HEK293 (cell line): ENCODE measurements at regions not wholly inside any gene's neighbourhood (a gene's known extent, or its start where the extent isn't known, plus 50 kb on each side); places are given as distances from the start of the nearest gene placed in this dataset.
A peak's percentile ranks its signal among the peaks of the same experiment; 100 is the strongest.

Experiments
- CTCF ChIA-PET: fragments of 350-600 bp; formaldehyde crosslinking; extraction: SDS; loops from one replicate; lab custom pipeline; 2021; ENCODE audit warnings: antibody characterized with exemption; lab: Yijun Ruan, JAX
- POLR2A ChIA-PET: fragments of 300-600 bp; formaldehyde crosslinking; extraction: SDS; loops from one replicate; lab custom pipeline; 2020; ENCODE audit warnings: antibody characterized with exemption, inconsistent platforms; lab: Yijun Ruan, JAX
- H3K27ac ChIP-seq: fragments of 200-500 bp; sonication (Bioruptor generic); 2 replicates; pipeline ENCODE4 v1.5.1; 2014; ENCODE audit warnings: low read depth, low read length, control low read depth, inconsistent platforms; ENCODE audit errors: extremely low read depth
- H3K36me3 ChIP-seq, 2 experiments: fragments of 200-500 bp in 1 of 2; sonication (Bioruptor generic) in 1 of 2; 1 replicate in 1 of 2; 2 replicates in 1 of 2; pipeline ENCODE4 v1.5.1; 2014 to 2017; ENCODE audit warnings: inconsistent platforms in 2 of 2, low read length in 2 of 2; ENCODE audit not compliant: control insufficient read depth in 2 of 2, insufficient read depth in 1 of 2
- H3K4me1 ChIP-seq: fragments of 200-500 bp; sonication (Bioruptor generic); 2 replicates; pipeline ENCODE4 v1.5.1; 2014; ENCODE audit warnings: mild to moderate bottlenecking, low read length, inconsistent platforms; ENCODE audit not compliant: control insufficient read depth, insufficient read depth
- H3K4me3 ChIP-seq: 2 replicates; pipeline ENCODE4 v1.5.1; 2011; ENCODE audit warnings: low read depth, mild to moderate bottlenecking, control low read depth, low read length, moderate library complexity
- H3K9me3 ChIP-seq: fragments of 200-500 bp; sonication (Bioruptor generic); 2 replicates; pipeline ENCODE4 v1.5.1; 2014; ENCODE audit warnings: low read depth, low read length, inconsistent platforms; ENCODE audit not compliant: control insufficient read depth, insufficient read depth
- ATF2 ChIP-seq: fragments of 450-650 bp; formaldehyde crosslinking; IDR thresholded peaks from 2 replicates; pipeline ENCODE4 v1.5.1; 2016; ENCODE audit warnings: missing biosample characterization, missing genetic modification characterization, low read depth
- KLF1 ChIP-seq: fragments of 450-650 bp; formaldehyde crosslinking; IDR thresholded peaks from 2 replicates; pipeline ENCODE4 v1.5.1; 2016; ENCODE audit warnings: missing biosample characterization, missing genetic modification characterization
- KLF16 ChIP-seq: fragments of 450-650 bp; formaldehyde crosslinking; IDR thresholded peaks from 2 replicates; pipeline ENCODE4 v1.5.1; 2017; ENCODE audit warnings: missing biosample characterization, missing genetic modification characterization
- KLF8 ChIP-seq: fragments of 450-650 bp; formaldehyde crosslinking; IDR thresholded peaks from 2 replicates; pipeline ENCODE4 v1.5.1; 2016; ENCODE audit warnings: missing biosample characterization, missing genetic modification characterization
- PRDM1 ChIP-seq: fragments of 450-650 bp; formaldehyde crosslinking; IDR thresholded peaks from 2 replicates; pipeline ENCODE4; 2016; ENCODE audit warnings: missing biosample characterization, missing genetic modification characterization
- SCRT1 ChIP-seq: fragments of 450-650 bp; formaldehyde crosslinking; IDR thresholded peaks from 2 replicates; pipeline ENCODE4 v1.5.1; 2016; ENCODE audit warnings: missing biosample characterization, missing genetic modification characterization, borderline replicate concordance
- SCRT2 ChIP-seq: fragments of 450-650 bp; formaldehyde crosslinking; IDR thresholded peaks from 2 replicates; pipeline ENCODE4 v1.5.1; 2016; ENCODE audit warnings: missing biosample characterization, missing genetic modification characterization
- SETDB1 ChIP-seq: IDR thresholded peaks from one replicate; pipeline ENCODE4 v1.6.1; 2017; ENCODE audit warnings: mild to moderate bottlenecking, low read length, moderate library complexity, mixed read lengths; ENCODE audit not compliant: insufficient read length
- ZEB2 ChIP-seq: fragments of 450-650 bp; formaldehyde crosslinking; IDR thresholded peaks from 2 replicates; pipeline ENCODE4 v1.5.1; 2016; ENCODE audit warnings: missing biosample characterization, missing genetic modification characterization
- ZFP3 ChIP-seq: fragments of 450-650 bp; formaldehyde crosslinking; IDR thresholded peaks from 2 replicates; pipeline ENCODE4 v1.5.1; 2016; ENCODE audit warnings: low read depth, missing biosample characterization, missing genetic modification characterization
- ZNF140 ChIP-seq: fragments of 450-650 bp; formaldehyde crosslinking; IDR thresholded peaks from 2 replicates; pipeline ENCODE4 v1.5.1; 2016; ENCODE audit warnings: missing biosample characterization, missing genetic modification characterization
- ZNF324 ChIP-seq: fragments of 450-650 bp; formaldehyde crosslinking; IDR thresholded peaks from 2 replicates; pipeline ENCODE4 v1.5.1; 2016; ENCODE audit warnings: missing biosample characterization, missing genetic modification characterization
- ZNF391 ChIP-seq: fragments of 450-650 bp; formaldehyde crosslinking; IDR thresholded peaks from 2 replicates; pipeline ENCODE4 v1.5.1; 2016; ENCODE audit warnings: low read depth, missing biosample characterization, missing genetic modification characterization, borderline replicate concordance
- ZNF426 ChIP-seq: fragments of 450-650 bp; formaldehyde crosslinking; IDR thresholded peaks from 2 replicates; pipeline ENCODE4 v1.5.1; 2017; ENCODE audit warnings: missing biosample characterization, missing genetic modification characterization, mild to moderate bottlenecking, inconsistent platforms, moderate library complexity
- ZNF48 ChIP-seq: fragments of 450-650 bp; formaldehyde crosslinking; IDR thresholded peaks from 2 replicates; pipeline ENCODE4 v1.5.1; 2016; ENCODE audit warnings: missing biosample characterization, missing genetic modification characterization
- ZNF501 ChIP-seq: fragments of 450-650 bp; formaldehyde crosslinking; IDR thresholded peaks from 2 replicates; pipeline ENCODE4 v1.5.1; 2016; ENCODE audit warnings: missing biosample characterization, missing genetic modification characterization
- ZNF585B ChIP-seq: fragments of 450-650 bp; formaldehyde crosslinking; IDR thresholded peaks from 2 replicates; pipeline ENCODE4 v1.5.1; 2016; ENCODE audit warnings: missing biosample characterization, missing genetic modification characterization
- ZNF623 ChIP-seq: fragments of 450-650 bp; formaldehyde crosslinking; IDR thresholded peaks from 2 replicates; pipeline ENCODE4 v1.5.1; 2016; ENCODE audit warnings: missing biosample characterization, missing genetic modification characterization
- ZNF670 ChIP-seq: fragments of 450-650 bp; formaldehyde crosslinking; IDR thresholded peaks from 2 replicates; pipeline ENCODE4 v1.5.1; 2016; ENCODE audit warnings: missing biosample characterization, missing genetic modification characterization, low read depth
- ZNF677 ChIP-seq: fragments of 450-650 bp; IDR thresholded peaks from 2 replicates; pipeline ENCODE4 v1.5.0; 2018; ENCODE audit warnings: missing biosample characterization, mild to moderate bottlenecking, missing genetic modification characterization, moderate library complexity
- ZNF704 ChIP-seq: fragments of 450-650 bp; formaldehyde crosslinking; IDR thresholded peaks from 2 replicates; pipeline ENCODE4 v1.5.1; 2016; ENCODE audit warnings: missing biosample characterization, missing genetic modification characterization
- ZNF76 ChIP-seq: fragments of 450-650 bp; formaldehyde crosslinking; IDR thresholded peaks from 2 replicates; pipeline ENCODE4; 2016; ENCODE audit warnings: low read depth, missing biosample characterization, missing genetic modification characterization, borderline replicate concordance
- ZNF768 ChIP-seq: fragments of 450-650 bp; formaldehyde crosslinking; IDR thresholded peaks from 2 replicates; pipeline ENCODE4 v1.5.1; 2018; ENCODE audit warnings: missing biosample characterization, mild to moderate bottlenecking, missing genetic modification characterization
- ZNF843 ChIP-seq: fragments of 450-650 bp; formaldehyde crosslinking; IDR thresholded peaks from 2 replicates; pipeline ENCODE4 v1.5.1; 2016; ENCODE audit warnings: missing biosample characterization, missing genetic modification characterization
- TF ChIP-seq, protein P1 (sequence below): fragments of 450-650 bp; formaldehyde crosslinking; IDR thresholded peaks from 2 replicates; pipeline ENCODE4 v1.5.1; 2017; ENCODE audit warnings: missing biosample characterization, mild to moderate bottlenecking, missing genetic modification characterization, moderate library complexity
- TF ChIP-seq, protein P2 (sequence below): fragments of 450-650 bp; formaldehyde crosslinking; IDR thresholded peaks from 2 replicates; pipeline ENCODE4; 2016; ENCODE audit warnings: missing biosample characterization, missing genetic modification characterization
- TF ChIP-seq, protein P3 (sequence below): fragments of 450-650 bp; formaldehyde crosslinking; IDR thresholded peaks from 2 replicates; pipeline ENCODE4 v1.5.1; 2017; ENCODE audit warnings: missing biosample characterization, missing genetic modification characterization

- TF ChIP-seq ATF2 (tag by site-specific recombination) (peak; percentile 87), ZNF426 (no peak), ZNF677 (tag by site-specific recombination) (no peak), ZNF704 (tag by site-specific recombination) (no peak), KLF8 (tag by site-specific recombination) (no peak), ZNF768 (tag by site-specific recombination) (no peak), SCRT2 (no peak), ZNF843 (tag by site-specific recombination) (no peak; the same call in 1 of the 2 replicates)
Measured at GRCh38 chr2:207223051-207223450, 57.3 kb upstream of the KLF7 start (continued).

DNA sequence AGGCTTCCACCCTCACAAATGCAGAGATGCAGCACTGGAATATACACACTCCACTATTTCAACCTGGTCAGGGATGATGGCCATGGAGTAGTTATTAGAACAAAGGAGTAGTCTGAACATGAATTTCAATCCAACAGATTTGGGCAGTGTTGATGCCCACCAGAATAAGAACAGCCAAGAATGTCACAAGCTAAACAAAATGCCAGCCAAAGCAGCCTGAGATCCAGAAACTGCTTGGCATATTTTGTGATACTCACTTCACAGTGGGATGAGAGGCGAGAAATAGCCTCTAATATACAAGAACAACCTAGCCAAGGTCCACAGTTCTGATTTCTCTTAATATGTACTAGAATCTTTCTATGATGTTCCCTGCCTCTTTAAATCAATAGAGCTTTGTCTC, 58.6 kb upstream of the KLF7 start:
- CTCF ChIA-PET, result no interaction called here
- no peak overlapping the region for H3K27ac ChIP-seq
- POLR2A ChIA-PET, result no interaction called here
- no peak for TF ChIP-seq ZNF48 (tag by site-specific recombination)
- TF ChIP-seq KLF1, result no peak
- no peak for TF ChIP-seq PRDM1
- no peak for TF ChIP-seq ZFP3 (tag by site-specific recombination)
- TF ChIP-seq ZNF76, result no peak
- TF ChIP-seq KLF16 (tag by site-specific recombination), result no peak
- TF ChIP-seq, protein P1, sequence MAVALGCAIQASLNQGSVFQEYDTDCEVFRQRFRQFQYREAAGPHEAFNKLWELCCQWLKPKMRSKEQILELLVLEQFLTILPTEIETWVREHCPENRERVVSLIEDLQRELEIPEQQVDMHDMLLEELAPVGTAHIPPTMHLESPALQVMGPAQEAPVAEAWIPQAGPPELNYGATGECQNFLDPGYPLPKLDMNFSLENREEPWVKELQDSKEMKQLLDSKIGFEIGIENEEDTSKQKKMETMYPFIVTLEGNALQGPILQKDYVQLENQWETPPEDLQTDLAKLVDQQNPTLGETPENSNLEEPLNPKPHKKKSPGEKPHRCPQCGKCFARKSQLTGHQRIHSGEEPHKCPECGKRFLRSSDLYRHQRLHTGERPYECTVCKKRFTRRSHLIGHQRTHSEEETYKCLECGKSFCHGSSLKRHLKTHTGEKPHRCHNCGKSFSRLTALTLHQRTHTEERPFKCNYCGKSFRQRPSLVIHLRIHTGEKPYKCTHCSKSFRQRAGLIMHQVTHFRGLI (tag by site-specific recombination), result no peak
- TF ChIP-seq SCRT1 (tag by site-specific recombination), result no peak
- TF ChIP-seq ZNF501 (tag by site-specific recombination), result no peak
- no peak for TF ChIP-seq ZNF623
- no peak for TF ChIP-seq ZNF670 (tag by site-specific recombination)
- TF ChIP-seq ZNF140 (tag by site-specific recombination), result no peak
- no peaks in the 10 kb centered on the region for H3K36me3 ChIP-seq
- no peaks in the 10 kb centered on the region for H3K4me1 ChIP-seq
- H3K9me3 ChIP-seq, result no peaks in the 10 kb centered on the region
- H3K4me3 ChIP-seq, result no peak overlapping the region

DNA sequence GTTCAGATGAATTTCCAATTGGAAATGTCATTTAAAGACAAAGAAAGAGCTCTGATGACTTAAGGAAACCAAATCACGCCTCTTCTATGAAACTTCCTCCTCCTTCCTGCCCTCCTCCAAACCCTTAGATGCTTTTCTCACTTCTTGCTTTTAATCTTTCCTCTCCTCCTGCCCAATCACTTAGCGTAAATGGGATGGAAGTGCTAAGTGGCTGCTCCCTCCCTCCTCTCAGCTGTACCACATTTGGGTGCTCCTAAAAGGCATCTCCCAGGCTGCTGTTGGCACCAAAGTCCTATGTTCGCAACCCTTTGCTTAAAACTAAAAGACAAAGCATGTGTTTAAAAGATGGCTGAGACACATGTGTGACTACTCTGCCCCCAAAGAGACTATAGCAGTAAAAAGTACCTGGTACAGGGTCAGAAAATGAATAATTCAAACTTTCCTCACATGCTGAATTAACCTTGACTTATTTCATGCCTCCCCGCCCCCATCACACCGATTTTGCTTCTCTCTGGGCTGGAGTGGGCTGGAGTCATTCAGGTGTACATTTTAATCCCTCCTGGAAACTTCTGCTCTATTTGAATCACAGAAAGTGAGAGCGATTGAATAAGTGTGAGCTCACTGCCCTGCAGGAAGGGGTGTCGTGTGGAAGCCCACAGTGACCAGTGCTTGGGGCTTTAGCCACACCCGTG, 59.2 kb upstream of the KLF7 start:
- POLR2A ChIA-PET, result no interaction called here
- H3K36me3 ChIP-seq, result no peaks in the 10 kb centered on the region
- no peaks in the 10 kb centered on the region for H3K9me3 ChIP-seq
- no peak overlapping the region for H3K4me3 ChIP-seq
- H3K4me1 ChIP-seq, result no peaks in the 10 kb centered on the region
- CTCF ChIA-PET, result interaction anchor here (0.6 kb wide), 1 partner anchor 324 kb away, joined by 4 read pairs; no protein-coding TSS in a partner anchor
- H3K27ac ChIP-seq, result no peak overlapping the region
- TF ChIP-seq ZNF324 (no peak), ZNF391 (tag by site-specific recombination) (no peak), SETDB1 (no peak), ZNF585B (tag by site-specific recombination) (no peak), PRDM1 (no peak), ZEB2 (tag by site-specific recombination) (no peak)
- TF ChIP-seq, protein P2, sequence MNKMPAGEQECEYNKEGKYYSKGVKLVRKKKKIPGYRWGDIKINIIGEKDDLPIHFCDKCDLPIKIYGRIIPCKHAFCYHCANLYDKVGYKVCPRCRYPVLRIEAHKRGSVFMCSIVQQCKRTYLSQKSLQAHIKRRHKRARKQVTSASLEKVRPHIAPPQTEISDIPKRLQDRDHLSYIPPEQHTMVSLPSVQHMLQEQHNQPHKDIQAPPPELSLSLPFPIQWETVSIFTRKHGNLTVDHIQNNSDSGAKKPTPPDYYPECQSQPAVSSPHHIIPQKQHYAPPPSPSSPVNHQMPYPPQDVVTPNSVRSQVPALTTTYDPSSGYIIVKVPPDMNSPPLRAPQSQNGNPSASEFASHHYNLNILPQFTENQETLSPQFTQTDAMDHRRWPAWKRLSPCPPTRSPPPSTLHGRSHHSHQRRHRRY (tag by site-specific recombination), result no peak
- TF ChIP-seq, protein P3, sequence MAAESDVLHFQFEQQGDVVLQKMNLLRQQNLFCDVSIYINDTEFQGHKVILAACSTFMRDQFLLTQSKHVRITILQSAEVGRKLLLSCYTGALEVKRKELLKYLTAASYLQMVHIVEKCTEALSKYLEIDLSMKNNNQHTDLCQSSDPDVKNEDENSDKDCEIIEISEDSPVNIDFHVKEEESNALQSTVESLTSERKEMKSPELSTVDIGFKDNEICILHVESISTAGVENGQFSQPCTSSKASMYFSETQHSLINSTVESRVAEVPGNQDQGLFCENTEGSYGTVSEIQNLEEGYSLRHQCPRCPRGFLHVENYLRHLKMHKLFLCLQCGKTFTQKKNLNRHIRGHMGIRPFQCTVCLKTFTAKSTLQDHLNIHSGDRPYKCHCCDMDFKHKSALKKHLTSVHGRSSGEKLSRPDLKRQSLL (tag by site-specific recombination), result no peak
